Kidney glomerular epithelial cell (primary cell): ENCODE measurements at regions not wholly inside any gene's neighbourhood (a gene's known extent, or its start where the extent isn't known, plus 50 kb on each side); places are given as distances from the start of the nearest gene placed in this dataset.

Source experiments
- DNase-seq: peaks from one replicate; lab custom pipeline; 2025; lab: John Stamatoyannopoulos, UW

- DNase-seq, result no peak
Observed at GRCh38 chr10:8424555-8425211, 370.2 kb downstream of the GATA3 start.

GRCh38 chr10:8428654-8429053, 374.2 kb downstream of the GATA3 start:
- no peak for DNase-seq

- DNase-seq, result no peak
Observed at GRCh38 chr10:8430321-8430720, 375.8 kb downstream of the GATA3 start.

GRCh38 chr10:8431511-8431910, 377.0 kb downstream of the GATA3 start:
- no peak for DNase-seq

- no peak for DNase-seq
Observed at GRCh38 chr10:8435186-8436055, 380.9 kb downstream of the GATA3 start.

- no peak for DNase-seq
Observed at GRCh38 chr10:8437896-8438295, 383.4 kb downstream of the GATA3 start.

GRCh38 chr10:8438603-8439002, 384.1 kb downstream of the GATA3 start:
- no peak for DNase-seq

GRCh38 chr10:8439040-8439439, 384.6 kb downstream of the GATA3 start:
- DNase-seq, result no peak

- no peak for DNase-seq
Observed at GRCh38 chr10:8444630-8445029, 390.1 kb downstream of the GATA3 start.

- DNase-seq, result no peak
Observed at GRCh38 chr10:8445353-8445752, 390.9 kb downstream of the GATA3 start.

- DNase-seq, result no peak
Observed at GRCh38 chr10:8449909-8450308, 395.4 kb downstream of the GATA3 start.

GRCh38 chr10:8453587-8453986, 399.1 kb downstream of the GATA3 start:
- no peak for DNase-seq

GRCh38 chr10:8454357-8454756, 399.9 kb downstream of the GATA3 start:
- no peak for DNase-seq

GRCh38 chr10:8455181-8455580, 400.7 kb downstream of the GATA3 start:
- DNase-seq, result no peak

- no peak for DNase-seq
Observed at GRCh38 chr10:8456386-8456785, 401.9 kb downstream of the GATA3 start.

GRCh38 chr10:8460626-8461025, 406.1 kb downstream of the GATA3 start:
- DNase-seq, result no peak

GRCh38 chr10:8462565-8462964, 408.1 kb downstream of the GATA3 start:
- no peak for DNase-seq

- no peak for DNase-seq
Observed at GRCh38 chr10:8463853-8464252, 409.4 kb downstream of the GATA3 start.

GRCh38 chr10:8468477-8468876, 414.0 kb downstream of the GATA3 start:
- DNase-seq, result no peak

GRCh38 chr10:8473205-8473604, 418.7 kb downstream of the GATA3 start:
- DNase-seq, result no peak

- DNase-seq, result no peak
Observed at GRCh38 chr10:8477300-8477699, 422.8 kb downstream of the GATA3 start.

- DNase-seq, result no peak
Observed at GRCh38 chr10:8481718-8482504, 427.4 kb downstream of the GATA3 start.

- no peak for DNase-seq
Observed at GRCh38 chr10:8485032-8485431, 430.5 kb downstream of the GATA3 start.
